OCI-LY1 (cell line): ENCODE measurements at regions not wholly inside any gene's neighbourhood (a gene's known extent, or its start where the extent isn't known, plus 50 kb on each side); places are given as distances from the start of the nearest gene placed in this dataset.

Experiments used
- H2AFZ ChIP-seq: fragments of 200-600 bp; sonication (generic), shearing (Covaris generic); 2 replicates; pipeline ENCODE4 v1.6.0; 2014; ENCODE audit warnings: antibody characterized with exemption, mild to moderate bottlenecking, low read length
- H3F3A ChIP-seq: fragments of 200-600 bp; sonication (generic), shearing (Covaris generic); 2 replicates; pipeline ENCODE4 v1.6.0; 2014; ENCODE audit warnings: mild to moderate bottlenecking, antibody characterized with exemption, low read length, moderate library complexity; ENCODE audit not compliant: insufficient read depth
- H3K27ac ChIP-seq: fragments of 200-600 bp; sonication (generic); 2 replicates; pipeline ENCODE4 v1.5.1; 2014; ENCODE audit warnings: low read length, mixed run types, mild to moderate bottlenecking, low read depth; ENCODE audit not compliant: poor library complexity, severe bottlenecking
- H3K27me3 ChIP-seq: fragments of 200-600 bp; sonication (generic); 2 replicates; pipeline ENCODE4 v1.6.0; 2014; ENCODE audit warnings: antibody characterized with exemption, mild to moderate bottlenecking, low read length, moderate library complexity; ENCODE audit not compliant: insufficient read depth
- H3K36me3 ChIP-seq: fragments of 200-600 bp; sonication (generic); 2 replicates; pipeline ENCODE4 v1.6.1; 2014; ENCODE audit warnings: mild to moderate bottlenecking, antibody characterized with exemption, low read length, moderate library complexity, mixed read lengths; ENCODE audit not compliant: insufficient read depth
- H3K4me1 ChIP-seq: fragments of 200-600 bp; sonication (generic); 2 replicates; pipeline ENCODE4 v1.5.1; 2014; ENCODE audit warnings: mild to moderate bottlenecking, low read length, moderate library complexity; ENCODE audit not compliant: insufficient read depth, severe bottlenecking
- H3K4me2 ChIP-seq: fragments of 200-600 bp; sonication (generic), shearing (Covaris generic); 2 replicates; pipeline ENCODE4 v1.6.1; 2014; ENCODE audit warnings: low read length
- H3K4me3 ChIP-seq: fragments of 200-600 bp; sonication (generic); 2 replicates; pipeline ENCODE4 v1.5.1; 2014; ENCODE audit warnings: low read length, low read depth, mild to moderate bottlenecking, mixed read lengths; ENCODE audit not compliant: poor library complexity, severe bottlenecking
- H3K79me2 ChIP-seq: fragments of 200-600 bp; shearing (Covaris generic); 2 replicates; pipeline ENCODE4 v1.6.1; 2016; ENCODE audit warnings: mixed run types, low read length, mixed read lengths; ENCODE audit not compliant: insufficient read depth
- H3K9ac ChIP-seq: fragments of 200-600 bp; sonication (generic), shearing (Covaris generic); 2 replicates; pipeline ENCODE4 v1.6.1; 2014; ENCODE audit warnings: mild to moderate bottlenecking, low read length, mixed read lengths
- H3K9me2 ChIP-seq: fragments of 200-600 bp; sonication (generic), shearing (Covaris generic); 2 replicates; pipeline ENCODE4 v1.6.1; 2014; ENCODE audit warnings: low read depth, mild to moderate bottlenecking, low read length, mixed read lengths
- H3K9me3 ChIP-seq: fragments of 200-600 bp; shearing (Covaris generic); 2 replicates; pipeline ENCODE4 v1.6.1; 2014; ENCODE audit warnings: low read length, mixed read lengths
- H4K20me1 ChIP-seq: fragments of 200-600 bp; sonication (generic), shearing (Covaris generic); 2 replicates; pipeline ENCODE4 v1.6.0; 2016; ENCODE audit warnings: mild to moderate bottlenecking, low read length; ENCODE audit not compliant: insufficient read depth
- EZH2 ChIP-seq: fragments of 200-600 bp; sonication (generic), shearing (Covaris generic); IDR thresholded peaks from 2 replicates; pipeline ENCODE4 v1.8.0; 2017; ENCODE audit warnings: borderline replicate concordance, mixed run types, mild to moderate bottlenecking, antibody characterized with exemption, low read length, moderate library complexity, mixed read lengths
- TF ChIP-seq, protein P1 (sequence below): fragments of 200-600 bp; sonication (generic), shearing (Covaris generic); IDR thresholded peaks from 2 replicates; pipeline ENCODE4 v1.5.1; 2017; ENCODE audit warnings: mild to moderate bottlenecking, antibody characterized with exemption, low read length, moderate library complexity, mixed read lengths

- H3K79me2 ChIP-seq: no peaks in the 10 kb centered on the region
- H3F3A ChIP-seq: no peaks in the 10 kb centered on the region
- no peaks in the 10 kb centered on the region for H4K20me1 ChIP-seq
- H3K9me3 ChIP-seq: no peaks in the 10 kb centered on the region
- no peak overlapping the region for H3K4me3 ChIP-seq
- no peak overlapping the region for H3K9ac ChIP-seq
- TF ChIP-seq EZH2: no peak
- TF ChIP-seq, protein P1, sequence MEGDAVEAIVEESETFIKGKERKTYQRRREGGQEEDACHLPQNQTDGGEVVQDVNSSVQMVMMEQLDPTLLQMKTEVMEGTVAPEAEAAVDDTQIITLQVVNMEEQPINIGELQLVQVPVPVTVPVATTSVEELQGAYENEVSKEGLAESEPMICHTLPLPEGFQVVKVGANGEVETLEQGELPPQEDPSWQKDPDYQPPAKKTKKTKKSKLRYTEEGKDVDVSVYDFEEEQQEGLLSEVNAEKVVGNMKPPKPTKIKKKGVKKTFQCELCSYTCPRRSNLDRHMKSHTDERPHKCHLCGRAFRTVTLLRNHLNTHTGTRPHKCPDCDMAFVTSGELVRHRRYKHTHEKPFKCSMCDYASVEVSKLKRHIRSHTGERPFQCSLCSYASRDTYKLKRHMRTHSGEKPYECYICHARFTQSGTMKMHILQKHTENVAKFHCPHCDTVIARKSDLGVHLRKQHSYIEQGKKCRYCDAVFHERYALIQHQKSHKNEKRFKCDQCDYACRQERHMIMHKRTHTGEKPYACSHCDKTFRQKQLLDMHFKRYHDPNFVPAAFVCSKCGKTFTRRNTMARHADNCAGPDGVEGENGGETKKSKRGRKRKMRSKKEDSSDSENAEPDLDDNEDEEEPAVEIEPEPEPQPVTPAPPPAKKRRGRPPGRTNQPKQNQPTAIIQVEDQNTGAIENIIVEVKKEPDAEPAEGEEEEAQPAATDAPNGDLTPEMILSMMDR: no peak
- no peaks in the 10 kb centered on the region for H3K36me3 ChIP-seq
- H2AFZ ChIP-seq: no peak overlapping the region
- no peak overlapping the region for H3K4me2 ChIP-seq
- H3K27me3 ChIP-seq: no peaks in the 10 kb centered on the region
- no peaks in the 10 kb centered on the region for H3K9me2 ChIP-seq
- no peaks in the 10 kb centered on the region for H3K4me1 ChIP-seq
- no peak overlapping the region for H3K27ac ChIP-seq
These were observed 621.7 kb upstream of the HS6ST1 start for GRCh38 chr2:128940378-128940777.

- Histone ChIP-seq H3K4me1 (no peaks in the 10 kb centered on the region), H3K27me3 (no peaks in the 10 kb centered on the region), H3K4me2 (no peak overlapping the region), H3K9me2 (no peaks in the 10 kb centered on the region), H3K9ac (no peak overlapping the region), H3K79me2 (no peaks in the 10 kb centered on the region), H3F3A (no peaks in the 10 kb centered on the region), H2AFZ (no peak overlapping the region), H3K9me3 (no peaks in the 10 kb centered on the region), H3K36me3 (no peaks in the 10 kb centered on the region), H3K27ac (no peak overlapping the region), H4K20me1 (no peaks in the 10 kb centered on the region), H3K4me3 (no peak overlapping the region)
- no peak for TF ChIP-seq EZH2
- TF ChIP-seq, protein P1: no peak
These were observed 623.1 kb upstream of the HS6ST1 start for GRCh38 chr2:128941751-128942150.

- Histone ChIP-seq H2AFZ (no peak overlapping the region), H3K9ac (no peak overlapping the region), H4K20me1 (no peaks in the 10 kb centered on the region), H3K79me2 (no peaks in the 10 kb centered on the region), H3F3A (no peaks in the 10 kb centered on the region), H3K4me1 (no peaks in the 10 kb centered on the region), H3K27me3 (no peaks in the 10 kb centered on the region), H3K36me3 (no peaks in the 10 kb centered on the region), H3K9me2 (no peaks in the 10 kb centered on the region), H3K4me3 (no peak overlapping the region), H3K4me2 (no peak overlapping the region), H3K9me3 (no peaks in the 10 kb centered on the region), H3K27ac (no peak overlapping the region)
- TF ChIP-seq, protein P1: no peak
- TF ChIP-seq EZH2: no peak
These were observed 630.7 kb upstream of the HS6ST1 start for GRCh38 chr2:128949360-128949759.
